Naive thymus-derived CD4-positive, alpha-beta T cell (primary cell): ENCODE measurements at regions not wholly inside any gene's neighbourhood (a gene's known extent, or its start where the extent isn't known, plus 50 kb on each side); places are given as distances from the start of the nearest gene placed in this dataset.
"Not testable (repeated sequence)": the region's sequence is repeated elsewhere in the genome, so short reads cannot be mapped to it uniquely, and the experiment has no call there.

Experiments
- ATAC-seq: fragments of 150-1000 bp; cut with Tn5 transposase; 2 replicates; pipeline ENCODE4 v1.10.0; 2021; ENCODE audit warnings: mild to moderate bottlenecking, moderate library complexity
- CTCF ChIA-PET: fragments of 350-600 bp; sonication (Branson Sonifier 250); formaldehyde crosslinking; loops from one replicate; lab custom pipeline; 2021; ENCODE audit warnings: antibody characterized with exemption; lab: Charles Lee
- POLR2A ChIA-PET: fragments of 350-600 bp; sonication (Branson Sonifier 250); formaldehyde crosslinking; loops from one replicate; lab custom pipeline; 2021; ENCODE audit warnings: antibody characterized with exemption, inconsistent platforms; lab: Charles Lee
- DNase-seq, 9 donors: peaks; one replicate each; pipeline versions ENCODE4 v3.0.0 to v3.0.0-alpha.2; 2020 to 2022; ENCODE audit warnings: mixed read lengths in 1 of 9
- H3K27ac ChIP-seq: one replicate; pipeline ENCODE4 v1.7.0; 2013; ENCODE audit warnings: mild to moderate bottlenecking, low read depth, low read length, moderate library complexity
- H3K27me3 ChIP-seq, 2 donors: one replicate each; pipeline ENCODE4 v1.7.0; 2013; ENCODE audit warnings: low read length in 2 of 2, mild to moderate bottlenecking in 2 of 2, moderate library complexity in 2 of 2; ENCODE audit not compliant: control insufficient read depth in 2 of 2, insufficient read depth in 2 of 2
- H3K36me3 ChIP-seq, 3 experiments: 1 replicate in 2 of 3; 2 replicates in 1 of 3; pipeline ENCODE4 v1.7.0; 2013; ENCODE audit warnings: low read length in 3 of 3, mild to moderate bottlenecking in 3 of 3, moderate library complexity in 1 of 3; ENCODE audit not compliant: insufficient read depth in 3 of 3, control insufficient read depth in 2 of 3
- H3K4me1 ChIP-seq, 2 donors: one replicate each; pipeline ENCODE4 v1.7.0; 2013; ENCODE audit warnings: low read length in 2 of 2, mild to moderate bottlenecking in 2 of 2, moderate library complexity in 1 of 2; ENCODE audit not compliant: control insufficient read depth in 2 of 2, insufficient read depth in 2 of 2
- H3K4me3 ChIP-seq: 2 replicates; pipeline ENCODE4 v1.7.0; 2013; ENCODE audit warnings: mild to moderate bottlenecking, low read length
- H3K9me3 ChIP-seq, 3 experiments: 1 replicate in 2 of 3; 2 replicates in 1 of 3; pipeline ENCODE4 v1.7.0; 2013; ENCODE audit warnings: low read length in 3 of 3; ENCODE audit not compliant: control insufficient read depth in 2 of 3
- H3K27ac Mint-ChIP-seq, 9 donors: one replicate each; pipeline ENCODE4 v1.8.0; 2020 to 2022; ENCODE audit warnings: mixed read lengths in 9 of 9, mild to moderate bottlenecking in 8 of 9, moderate library complexity in 5 of 9, inconsistent platforms in 2 of 9
- H3K27me3 Mint-ChIP-seq, 5 donors: one replicate each; pipeline ENCODE4 v1.8.0; 2021 to 2022; ENCODE audit warnings: mixed read lengths in 5 of 5, mild to moderate bottlenecking in 1 of 5
- H3K36me3 Mint-ChIP-seq, 5 donors: one replicate each; pipeline ENCODE4 v1.8.0; 2020 to 2022; ENCODE audit warnings: mixed read lengths in 5 of 5, mild to moderate bottlenecking in 3 of 5, inconsistent platforms in 1 of 5
- H3K4me1 Mint-ChIP-seq, 7 donors: one replicate each; pipeline ENCODE4 v1.8.0; 2020 to 2022; ENCODE audit warnings: mixed read lengths in 7 of 7, mild to moderate bottlenecking in 3 of 7, inconsistent platforms in 1 of 7
- H3K4me3 Mint-ChIP-seq, 10 donors: one replicate each; pipeline ENCODE4 v1.8.0; 2020 to 2022; ENCODE audit warnings: mild to moderate bottlenecking in 10 of 10, mixed read lengths in 10 of 10, moderate library complexity in 6 of 10, inconsistent platforms in 2 of 10
- H3K9me3 Mint-ChIP-seq, 11 donors: one replicate each; pipeline ENCODE4 v1.8.0; 2020 to 2022; ENCODE audit warnings: mixed read lengths in 11 of 11, mild to moderate bottlenecking in 4 of 11, inconsistent platforms in 1 of 11, moderate library complexity in 1 of 11
- intact Hi-C, 2 donors: fragments of 100-400 bp; cut with micrococcal nuclease; formaldehyde crosslinking; loops; one replicate each; pipeline ENCODE4 v1.15.1; 2023

- no peaks in the 10 kb centered on the region for H3K36me3 Mint-ChIP-seq
- H3K27ac ChIP-seq: no peak overlapping the region
- H3K9me3 ChIP-seq: peaks cover 0 to 8% (median 0%) of the 10 kb centered on the region in 3 experiments
- no peak overlapping the region for H3K4me3 Mint-ChIP-seq
- ChIA-PET POLR2A (no interaction called here), CTCF (no interaction called here)
- intact Hi-C loops: no loop called here
- no peaks in the 10 kb centered on the region for H3K4me1 ChIP-seq
- no peaks in the 10 kb centered on the region for H3K36me3 ChIP-seq
- no peak overlapping the region for H3K27ac Mint-ChIP-seq
- DNase-seq (no peak), ATAC-seq (no peak)
- peaks cover 0 to 8% (median 0%) of the 10 kb centered on the region in 11 donors for H3K9me3 Mint-ChIP-seq
- no peak overlapping the region for H3K4me3 ChIP-seq
- no peaks in the 10 kb centered on the region for H3K4me1 Mint-ChIP-seq
- no peaks in the 10 kb centered on the region for H3K27me3 ChIP-seq
- no peaks in the 10 kb centered on the region for H3K27me3 Mint-ChIP-seq
These were observed 154.5 kb upstream of the TBX3 start for GRCh38 chr12:114838480-114838879.

GRCh38 chr12:114836609-114837008 is 152.6 kb upstream of the TBX3 start:
- no peak for ATAC-seq
- H3K9me3 Mint-ChIP-seq: peaks cover 0 to 9% (median 0%) of the 10 kb centered on the region in 11 donors
- ChIA-PET POLR2A (no interaction called here), CTCF (no interaction called here)
- intact Hi-C loops: no loop called here
- Histone ChIP-seq H3K27me3 (no peaks in the 10 kb centered on the region), H3K36me3 (no peaks in the 10 kb centered on the region), H3K4me1 (no peaks in the 10 kb centered on the region), H3K27ac (no peak overlapping the region), H3K4me3 (no peak overlapping the region), H3K9me3 (peaks cover 0 to 8% (median 0%) of the 10 kb centered on the region in 3 experiments)
- H3K4me3 Mint-ChIP-seq: no peak overlapping the region
- DNase-seq: no peak
- H3K27ac Mint-ChIP-seq: no peak overlapping the region
- no peaks in the 10 kb centered on the region for H3K4me1 Mint-ChIP-seq
- H3K36me3 Mint-ChIP-seq: no peaks in the 10 kb centered on the region
- no peaks in the 10 kb centered on the region for H3K27me3 Mint-ChIP-seq

- CTCF ChIA-PET: no interaction called here
- no peak for DNase-seq
- Mint-ChIP-seq H3K4me3 (no peak overlapping the region), H3K27ac (no peak overlapping the region), H3K4me1 (no peaks in the 10 kb centered on the region), H3K36me3 (no peaks in the 10 kb centered on the region), H3K27me3 (no peaks in the 10 kb centered on the region), H3K9me3 (peaks cover 0 to 9% (median 0%) of the 10 kb centered on the region in 11 donors)
- H3K27ac ChIP-seq: no peak overlapping the region
- intact Hi-C loops: no loop called here
- H3K9me3 ChIP-seq: peaks cover 0 to 8% (median 0%) of the 10 kb centered on the region in 3 experiments
- ATAC-seq: no peak
- POLR2A ChIA-PET: no interaction called here
- no peaks in the 10 kb centered on the region for H3K36me3 ChIP-seq
- no peak overlapping the region for H3K4me3 ChIP-seq
- H3K27me3 ChIP-seq: no peaks in the 10 kb centered on the region
- H3K4me1 ChIP-seq: no peaks in the 10 kb centered on the region
These were observed 151.1 kb upstream of the TBX3 start for GRCh38 chr12:114835031-114835430.

- no peak overlapping the region for H3K4me3 ChIP-seq
- intact Hi-C loops: no loop called here
- H3K9me3 ChIP-seq: peaks cover 0 to 8% (median 0%) of the 10 kb centered on the region in 3 experiments
- no peak overlapping the region for H3K27ac Mint-ChIP-seq
- H3K36me3 ChIP-seq: no peaks in the 10 kb centered on the region
- POLR2A ChIA-PET: no interaction called here
- H3K4me3 Mint-ChIP-seq: no peak overlapping the region
- no peak for DNase-seq
- no peaks in the 10 kb centered on the region for H3K36me3 Mint-ChIP-seq
- no peak for ATAC-seq
- no peak overlapping the region for H3K27ac ChIP-seq
- CTCF ChIA-PET: no interaction called here
- H3K9me3 Mint-ChIP-seq: peaks cover 0 to 9% (median 0%) of the 10 kb centered on the region in 11 donors
- no peaks in the 10 kb centered on the region for H3K27me3 ChIP-seq
- H3K4me1 ChIP-seq: no peaks in the 10 kb centered on the region
- H3K4me1 Mint-ChIP-seq: no peaks in the 10 kb centered on the region
- H3K27me3 Mint-ChIP-seq: no peaks in the 10 kb centered on the region
These were observed 150.6 kb upstream of the TBX3 start for GRCh38 chr12:114834621-114835020.

GRCh38 chr12:114829833-114830232 is 145.9 kb upstream of the TBX3 start:
- Mint-ChIP-seq H3K4me3 (no peak overlapping the region), H3K4me1 (no peaks in the 10 kb centered on the region), H3K36me3 (no peaks in the 10 kb centered on the region), H3K27me3 (no peaks in the 10 kb centered on the region), H3K27ac (no peak overlapping the region), H3K9me3 (peaks cover 0 to 5% (median 0%) of the 10 kb centered on the region in 11 donors)
- DNase-seq (no peak), ATAC-seq (no peak)
- H3K36me3 ChIP-seq: no peaks in the 10 kb centered on the region
- no peak overlapping the region for H3K27ac ChIP-seq
- no peaks in the 10 kb centered on the region for H3K9me3 ChIP-seq
- H3K4me1 ChIP-seq: no peaks in the 10 kb centered on the region
- ChIA-PET CTCF (no interaction called here), POLR2A (no interaction called here)
- H3K27me3 ChIP-seq: no peaks in the 10 kb centered on the region
- H3K4me3 ChIP-seq: no peak overlapping the region
- intact Hi-C loops: no loop called here

GRCh38 chr12:114829244-114829643 is 145.3 kb upstream of the TBX3 start:
- CTCF ChIA-PET, H3K4me1 Mint-ChIP-seq, H3K9me3 Mint-ChIP-seq, intact Hi-C loops, H3K36me3 Mint-ChIP-seq, H3K27ac Mint-ChIP-seq, H3K4me3 Mint-ChIP-seq, H3K36me3 ChIP-seq, H3K27me3 Mint-ChIP-seq, ATAC-seq, DNase-seq, POLR2A ChIA-PET, H3K9me3 ChIP-seq, H3K27ac ChIP-seq, H3K27me3 ChIP-seq, H3K4me1 ChIP-seq, H3K4me3 ChIP-seq: not testable (repeated sequence)

GRCh38 chr12:114827461-114827860 is 143.5 kb upstream of the TBX3 start:
- no peaks in the 10 kb centered on the region for H3K36me3 ChIP-seq
- H3K4me1 Mint-ChIP-seq: no peaks in the 10 kb centered on the region
- no peaks in the 10 kb centered on the region for H3K36me3 Mint-ChIP-seq
- H3K27ac Mint-ChIP-seq: no peak overlapping the region
- no peak overlapping the region for H3K4me3 Mint-ChIP-seq
- no peak overlapping the region for H3K27ac ChIP-seq
- peaks cover 0 to 11% (median 1%) of the 10 kb centered on the region in 11 donors for H3K9me3 Mint-ChIP-seq
- H3K4me1 ChIP-seq: no peaks in the 10 kb centered on the region
- H3K9me3 ChIP-seq: no peaks in the 10 kb centered on the region
- intact Hi-C loops: no loop called here
- ChIA-PET CTCF (no interaction called here), POLR2A (no interaction called here)
- H3K27me3 Mint-ChIP-seq: no peaks in the 10 kb centered on the region
- H3K4me3 ChIP-seq: no peak overlapping the region
- no peaks in the 10 kb centered on the region for H3K27me3 ChIP-seq
- DNase-seq (no peak), ATAC-seq (no peak)
